ENCODE measurements at regions not wholly inside any gene's neighbourhood (a gene's known extent, or its start where the extent isn't known, plus 50 kb on each side); places are given as distances from the start of the nearest gene placed in this dataset.

- no peak for TF ChIP-seq CTCF (IDR thresholded peaks at IDR 0.05)
- TF ChIP-seq FOXJ3 (CRISPR knock-in tag; IDR thresholded peaks at IDR 0.05; ENCODE audit: borderline replicate concordance): no peak
- TF ChIP-seq STAT6 (CRISPR knock-in tag; conservative IDR thresholded peaks at IDR 0.05; ENCODE audit: low read depth): no peak
- TF ChIP-seq MAX (CRISPR knock-in tag; IDR thresholded peaks at IDR 0.05): no peak
- no peak for TF ChIP-seq JUN (CRISPR knock-in tag; IDR thresholded peaks at IDR 0.05)
- no peak for TF ChIP-seq ARID4B (CRISPR knock-in tag; IDR thresholded peaks at IDR 0.05; ENCODE audit: borderline replicate concordance)
These were observed 87.3 kb upstream of the CCNG1 start for GRCh38 chr5:163350083-163350482.

Measured in WTC11 (cell line).